ENCODE measurements at regions not wholly inside any gene's neighbourhood (a gene's known extent, or its start where the extent isn't known, plus 50 kb on each side); places are given as distances from the start of the nearest gene placed in this dataset.
"Not testable (repeated sequence)": the region's sequence is repeated elsewhere in the genome, so short reads cannot be mapped to it uniquely, and the experiment has no call there.

GRCh38 chr1:30450818-30451233 is 272.6 kb downstream of the MATN1 start:
- DNase-seq = no peak

- peak; percentile 13 for DNase-seq
These were observed 273.1 kb downstream of the MATN1 start for GRCh38 chr1:30450148-30450817.

GRCh38 chr1:30449428-30450147 is 273.8 kb downstream of the MATN1 start:
- DNase-seq = peak; percentile 17

GRCh38 chr1:30449003-30449402 is 274.4 kb downstream of the MATN1 start:
- peak; percentile 24 for DNase-seq

GRCh38 chr1:30447701-30448100 is 275.7 kb downstream of the MATN1 start:
- no peak for DNase-seq

- DNase-seq = peak; percentile 24
These were observed 276.3 kb downstream of the MATN1 start for GRCh38 chr1:30447080-30447479.

- peak; percentile 35 for DNase-seq
These were observed 276.9 kb downstream of the MATN1 start for GRCh38 chr1:30446508-30446907.

- peak; percentile 28 for DNase-seq
These were observed 277.3 kb downstream of the MATN1 start for GRCh38 chr1:30446095-30446494.

GRCh38 chr1:30445449-30445848 is 277.9 kb downstream of the MATN1 start:
- DNase-seq = peak; percentile 30

- DNase-seq = no peak
These were observed 278.5 kb downstream of the MATN1 start for GRCh38 chr1:30444850-30445249.

GRCh38 chr1:30444401-30444800 is 279.0 kb downstream of the MATN1 start:
- peak; percentile 26 for DNase-seq

GRCh38 chr1:30438274-30438673 is 285.1 kb downstream of the MATN1 start:
- not testable (repeated sequence) for DNase-seq

GRCh38 chr1:30437059-30437576 is 286.3 kb downstream of the MATN1 start:
- DNase-seq = no peak

GRCh38 chr1:30427545-30427944 is 295.8 kb downstream of the MATN1 start:
- no peak for DNase-seq

GRCh38 chr1:30425046-30425445 is 298.3 kb downstream of the MATN1 start:
- no peak for DNase-seq

- peak; percentile 9 for DNase-seq
These were observed 299.8 kb downstream of the MATN1 start for GRCh38 chr1:30423570-30423969.

- DNase-seq = peak; percentile 30
These were observed 301.1 kb downstream of the MATN1 start for GRCh38 chr1:30422251-30422650.

GRCh38 chr1:30420519-30421050 is 302.8 kb downstream of the MATN1 start:
- DNase-seq = peak; percentile 30

GRCh38 chr1:30419831-30420230 is 303.6 kb downstream of the MATN1 start:
- DNase-seq = peak; percentile 15

- peak; percentile 32 for DNase-seq
These were observed 304.3 kb downstream of the MATN1 start for GRCh38 chr1:30418939-30419720.

- DNase-seq = no peak
These were observed 305.1 kb downstream of the MATN1 start for GRCh38 chr1:30418061-30418938.

GRCh38 chr1:30417701-30418046 is 305.7 kb downstream of the MATN1 start:
- peak; percentile 21 for DNase-seq

Measured in activated CD8-positive, alpha-beta memory T cell treated with anti-CD3 and anti-CD28 coated beads for 24 hours (primary cell).